ENCODE measurements at regions not wholly inside any gene's neighbourhood (a gene's known extent, or its start where the extent isn't known, plus 50 kb on each side); places are given as distances from the start of the nearest gene placed in this dataset.

GRCh38 chr4:42729505-42730237 lies 72.8 kb upstream of the ATP8A1 start:
- TF ChIP-seq CTCF (IDR thresholded peaks at IDR 0.05; ENCODE audit: control extremely low read depth, extremely low read depth, low read depth, missing control alignments) = no peak
- CTCF ChIA-PET = no interaction called here
- POLR2A ChIA-PET = no interaction called here
- DNase-seq (ENCODE audit: extremely low spot score) = no peak

DNA sequence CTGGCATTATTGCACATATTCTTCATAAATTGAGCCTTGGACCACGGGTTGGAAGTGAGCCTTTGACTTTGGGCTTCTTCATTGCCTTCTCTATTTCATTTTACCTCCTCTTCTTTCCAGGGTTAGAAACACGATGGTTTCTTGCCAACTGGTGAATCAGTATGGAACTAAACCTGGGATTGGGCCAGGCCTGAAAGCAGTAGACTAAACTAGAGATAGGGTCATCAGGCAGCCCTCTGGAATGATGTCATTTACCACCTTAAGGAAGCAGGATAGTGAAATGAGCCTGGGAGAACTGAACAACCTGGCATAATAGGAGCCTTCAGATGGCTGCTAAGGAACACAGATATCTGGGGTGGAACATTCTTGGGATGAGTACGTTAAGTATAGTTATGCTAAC lies 67.5 kb upstream of the ATP8A1 start:
- no peak for DNase-seq (ENCODE audit: extremely low spot score)
- CTCF ChIA-PET = no interaction called here
- TF ChIP-seq CTCF (IDR thresholded peaks at IDR 0.05; ENCODE audit: control extremely low read depth, extremely low read depth, low read depth, missing control alignments) = no peak
- POLR2A ChIA-PET = no interaction called here

- no peak for DNase-seq (ENCODE audit: extremely low spot score)
- no peak for TF ChIP-seq CTCF (IDR thresholded peaks at IDR 0.05; ENCODE audit: control extremely low read depth, extremely low read depth, low read depth, missing control alignments)
- POLR2A ChIA-PET = no interaction called here
- CTCF ChIA-PET = interaction anchor here (0.9 kb wide), 1 partner anchor 16 kb away, joined by 3 read pairs; no protein-coding TSS in a partner anchor
Measured at GRCh38 chr4:42720533-42720932, 63.6 kb upstream of the ATP8A1 start.

- no peak for DNase-seq (ENCODE audit: extremely low spot score)
- CTCF ChIA-PET = no interaction called here
- POLR2A ChIA-PET = no interaction called here
- TF ChIP-seq CTCF (IDR thresholded peaks at IDR 0.05; ENCODE audit: control extremely low read depth, extremely low read depth, low read depth, missing control alignments) = no peak
Measured at GRCh38 chr4:42719257-42719656, 62.4 kb upstream of the ATP8A1 start.

DNA sequence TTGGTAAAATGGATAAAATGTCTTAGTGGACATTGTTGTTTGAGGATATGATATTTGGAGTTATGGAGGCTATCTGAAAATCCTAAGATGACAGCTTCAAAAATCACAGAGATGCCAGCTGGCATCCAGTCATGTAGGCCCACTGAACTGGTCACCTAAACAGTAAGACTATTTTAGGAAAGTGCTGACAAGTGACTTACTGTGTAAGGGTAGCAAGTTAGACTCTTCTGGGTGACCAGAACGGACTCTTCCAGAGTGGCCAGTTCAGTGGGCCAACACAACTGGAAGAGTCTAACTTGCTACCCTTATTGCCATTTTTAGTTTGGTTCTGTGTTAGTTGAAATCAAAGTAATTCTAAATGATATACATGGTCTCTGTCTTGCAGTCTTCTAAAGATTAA lies 61.4 kb upstream of the ATP8A1 start:
- ChIA-PET CTCF (interaction anchor here (1.3 to 2.0 kb wide), 4 partner anchors 9 to 26 kb away, joined by 3 to 6 read pairs (median 6); no protein-coding TSS in a partner anchor), POLR2A (no interaction called here)
- TF ChIP-seq CTCF (IDR thresholded peaks at IDR 0.05; ENCODE audit: control extremely low read depth, extremely low read depth, low read depth, missing control alignments) = no peak

GRCh38 chr4:42716996-42717395 lies 60.1 kb upstream of the ATP8A1 start:
- TF ChIP-seq CTCF (IDR thresholded peaks at IDR 0.05; ENCODE audit: control extremely low read depth, extremely low read depth, low read depth, missing control alignments) = no peak
- no peak for DNase-seq (ENCODE audit: extremely low spot score)
- ChIA-PET CTCF (interaction anchor here (1.4 to 2.0 kb wide), 3 partner anchors 8 to 25 kb away, joined by 5 to 6 read pairs (median 6); no protein-coding TSS in a partner anchor), POLR2A (no interaction called here)

More for the DNA sequence above, 61.4 kb upstream of the ATP8A1 start:
- DNase-seq (ENCODE audit: extremely low spot score) = no peak

Data from GM10248 (cell line).